ENCODE measurements at regions not wholly inside any gene's neighbourhood (a gene's known extent, or its start where the extent isn't known, plus 50 kb on each side); places are given as distances from the start of the nearest gene placed in this dataset.

DNA sequence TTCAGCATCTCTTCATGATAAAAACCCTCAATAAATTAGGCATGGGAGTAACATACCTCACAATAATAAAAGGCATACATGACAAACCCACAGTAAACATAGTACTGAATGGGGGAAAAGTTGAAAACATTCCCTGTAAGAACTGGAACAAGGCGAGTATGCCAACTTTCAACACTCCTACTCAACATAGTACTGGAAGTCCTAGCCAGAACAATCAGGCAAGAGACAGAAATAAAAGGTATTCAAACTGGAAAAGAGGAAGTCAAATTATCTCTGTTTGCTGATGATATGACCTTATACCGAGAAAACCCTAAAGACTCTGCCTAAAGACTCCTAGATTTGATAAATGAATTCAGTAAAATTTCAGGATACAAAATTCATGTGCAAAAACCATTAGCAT lies 167.6 kb downstream of the TMEM38B start:
- H3K9me3 ChIP-seq (ENCODE audit: control insufficient read depth in 2 of 2, low read length in 2 of 2): no peaks in the 10 kb centered on the region
- no peaks in the 10 kb centered on the region for H3K4me1 ChIP-seq (ENCODE audit: control insufficient read depth in 2 of 2, insufficient read depth in 2 of 2, low read length in 2 of 2)
- no peaks in the 10 kb centered on the region for H3K27me3 ChIP-seq (ENCODE audit: control insufficient read depth in 2 of 2, insufficient read depth in 2 of 2, low read length in 2 of 2)
- H3K4me3 ChIP-seq (ENCODE audit: low read length in 2 of 2): no peak overlapping the region
- no peak overlapping the region for H3K27ac ChIP-seq (ENCODE audit: low read depth in 2 of 2, low read length in 2 of 2)
- H3K36me3 ChIP-seq (ENCODE audit: control insufficient read depth in 2 of 2, insufficient read depth in 2 of 2, low read length in 2 of 2): no peaks in the 10 kb centered on the region
- H3K9ac ChIP-seq (ENCODE audit: low read depth in 1 of 2, low read length in 2 of 2): no peak overlapping the region

DNA sequence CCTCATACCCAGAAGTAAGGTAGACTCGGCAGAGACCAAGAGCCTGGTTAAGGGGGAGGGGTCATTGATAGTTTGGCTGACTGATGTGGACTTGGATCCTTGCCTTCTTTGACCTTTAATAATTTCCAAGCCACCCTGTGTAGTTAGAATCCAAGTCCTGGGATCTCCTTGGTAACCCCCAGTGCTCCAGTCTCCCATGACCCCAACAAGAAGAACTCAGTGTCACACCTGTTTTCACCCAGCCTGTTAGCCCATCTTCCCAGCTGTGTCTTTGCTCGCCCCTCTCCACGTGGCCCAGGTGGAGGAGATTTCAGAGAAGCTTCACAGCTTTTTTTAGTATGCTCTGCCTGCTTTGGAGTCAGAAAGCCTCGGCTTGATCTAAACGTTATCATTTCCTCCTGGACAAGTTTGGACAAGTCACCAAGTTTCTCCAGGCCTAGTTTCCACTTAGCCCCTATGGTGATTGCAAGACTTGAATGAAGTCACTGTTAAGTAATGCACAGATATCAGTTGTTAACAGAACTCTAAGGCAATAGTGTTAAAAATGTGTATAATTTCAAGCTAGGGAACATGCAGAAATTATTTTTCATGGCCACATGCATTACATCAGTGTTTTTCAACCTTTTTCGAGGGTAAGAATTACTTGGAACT lies 170.0 kb downstream of the TMEM38B start:
- Histone ChIP-seq H3K9me3 (ENCODE audit: control insufficient read depth in 2 of 2, low read length in 2 of 2) (no peaks in the 10 kb centered on the region), H3K4me1 (ENCODE audit: control insufficient read depth in 2 of 2, insufficient read depth in 2 of 2, low read length in 2 of 2) (no peaks in the 10 kb centered on the region), H3K27me3 (ENCODE audit: control insufficient read depth in 2 of 2, insufficient read depth in 2 of 2, low read length in 2 of 2) (no peaks in the 10 kb centered on the region), H3K36me3 (ENCODE audit: control insufficient read depth in 2 of 2, insufficient read depth in 2 of 2, low read length in 2 of 2) (no peaks in the 10 kb centered on the region), H3K27ac (ENCODE audit: low read depth in 2 of 2, low read length in 2 of 2) (no peak overlapping the region), H3K4me3 (ENCODE audit: low read length in 2 of 2) (no peak overlapping the region), H3K9ac (ENCODE audit: low read depth in 1 of 2, low read length in 2 of 2) (no peak overlapping the region)

- Histone ChIP-seq H3K27ac (ENCODE audit: low read depth in 2 of 2, low read length in 2 of 2) (no peak overlapping the region), H3K4me1 (ENCODE audit: control insufficient read depth in 2 of 2, insufficient read depth in 2 of 2, low read length in 2 of 2) (no peaks in the 10 kb centered on the region), H3K9ac (ENCODE audit: low read depth in 1 of 2, low read length in 2 of 2) (no peak overlapping the region)
Measured at GRCh38 chr9:105865285-105865684, 170.9 kb downstream of the TMEM38B start.

GRCh38 chr9:105871540-105871939 lies 177.2 kb downstream of the TMEM38B start:
- Histone ChIP-seq H3K27me3 (ENCODE audit: control insufficient read depth in 2 of 2, insufficient read depth in 2 of 2, low read length in 2 of 2) (no peaks in the 10 kb centered on the region), H3K4me3 (ENCODE audit: low read length in 2 of 2) (no peak overlapping the region), H3K9me3 (ENCODE audit: control insufficient read depth in 2 of 2, low read length in 2 of 2) (no peaks in the 10 kb centered on the region), H3K36me3 (ENCODE audit: control insufficient read depth in 2 of 2, insufficient read depth in 2 of 2, low read length in 2 of 2) (no peaks in the 10 kb centered on the region), H3K4me1 (ENCODE audit: control insufficient read depth in 2 of 2, insufficient read depth in 2 of 2, low read length in 2 of 2) (no peaks in the 10 kb centered on the region), H3K27ac (ENCODE audit: low read depth in 2 of 2, low read length in 2 of 2) (no peak overlapping the region), H3K9ac (ENCODE audit: low read depth in 1 of 2, low read length in 2 of 2) (no peak overlapping the region)

More at GRCh38 chr9:105865285-105865684, 170.9 kb downstream of the TMEM38B start:
- H3K4me3 ChIP-seq (ENCODE audit: low read length in 2 of 2): no peak overlapping the region
- no peaks in the 10 kb centered on the region for H3K27me3 ChIP-seq (ENCODE audit: control insufficient read depth in 2 of 2, insufficient read depth in 2 of 2, low read length in 2 of 2)
- no peaks in the 10 kb centered on the region for H3K9me3 ChIP-seq (ENCODE audit: control insufficient read depth in 2 of 2, low read length in 2 of 2)
- no peaks in the 10 kb centered on the region for H3K36me3 ChIP-seq (ENCODE audit: control insufficient read depth in 2 of 2, insufficient read depth in 2 of 2, low read length in 2 of 2)

DNA sequence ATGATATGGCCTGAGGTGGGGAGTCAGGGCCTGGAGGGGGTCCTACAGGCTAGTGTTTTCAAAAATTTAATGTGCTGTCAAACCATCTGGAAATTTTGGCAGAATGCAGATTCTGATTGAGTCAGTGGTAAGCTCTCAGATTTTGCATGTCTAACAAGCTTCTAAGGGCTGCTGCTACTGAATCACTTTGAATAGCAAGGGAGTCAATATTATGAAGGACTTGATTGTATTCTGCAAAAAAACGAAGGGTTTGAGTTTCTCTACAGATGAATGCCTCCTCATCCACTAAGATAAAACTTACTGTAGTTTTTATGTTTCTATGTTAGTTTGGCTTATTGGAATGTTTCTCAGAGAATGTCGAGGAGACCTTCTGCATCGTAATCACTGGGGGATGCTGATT lies 179.5 kb downstream of the TMEM38B start:
- H3K27me3 ChIP-seq (ENCODE audit: control insufficient read depth in 2 of 2, insufficient read depth in 2 of 2, low read length in 2 of 2): no peaks in the 10 kb centered on the region
- H3K36me3 ChIP-seq (ENCODE audit: control insufficient read depth in 2 of 2, insufficient read depth in 2 of 2, low read length in 2 of 2): no peaks in the 10 kb centered on the region
- no peaks in the 10 kb centered on the region for H3K9me3 ChIP-seq (ENCODE audit: control insufficient read depth in 2 of 2, low read length in 2 of 2)
- H3K27ac ChIP-seq (ENCODE audit: low read depth in 2 of 2, low read length in 2 of 2): no peak overlapping the region
- no peak overlapping the region for H3K9ac ChIP-seq (ENCODE audit: low read depth in 1 of 2, low read length in 2 of 2)
- no peak overlapping the region for H3K4me3 ChIP-seq (ENCODE audit: low read length in 2 of 2)
- no peaks in the 10 kb centered on the region for H3K4me1 ChIP-seq (ENCODE audit: control insufficient read depth in 2 of 2, insufficient read depth in 2 of 2, low read length in 2 of 2)

GRCh38 chr9:105877721-105878120 lies 183.4 kb downstream of the TMEM38B start:
- H3K4me3 ChIP-seq (ENCODE audit: low read length in 2 of 2): no peak overlapping the region
- no peaks in the 10 kb centered on the region for H3K27me3 ChIP-seq (ENCODE audit: control insufficient read depth in 2 of 2, insufficient read depth in 2 of 2, low read length in 2 of 2)
- H3K27ac ChIP-seq (ENCODE audit: low read depth in 2 of 2, low read length in 2 of 2): no peak overlapping the region
- no peaks in the 10 kb centered on the region for H3K9me3 ChIP-seq (ENCODE audit: control insufficient read depth in 2 of 2, low read length in 2 of 2)
- no peak overlapping the region for H3K9ac ChIP-seq (ENCODE audit: low read depth in 1 of 2, low read length in 2 of 2)
- no peaks in the 10 kb centered on the region for H3K4me1 ChIP-seq (ENCODE audit: control insufficient read depth in 2 of 2, insufficient read depth in 2 of 2, low read length in 2 of 2)
- H3K36me3 ChIP-seq (ENCODE audit: control insufficient read depth in 2 of 2, insufficient read depth in 2 of 2, low read length in 2 of 2): no peaks in the 10 kb centered on the region

- H3K27ac ChIP-seq (ENCODE audit: low read depth in 2 of 2, low read length in 2 of 2): no peak overlapping the region
- H3K27me3 ChIP-seq (ENCODE audit: control insufficient read depth in 2 of 2, insufficient read depth in 2 of 2, low read length in 2 of 2): no peaks in the 10 kb centered on the region
- no peaks in the 10 kb centered on the region for H3K9me3 ChIP-seq (ENCODE audit: control insufficient read depth in 2 of 2, low read length in 2 of 2)
- no peak overlapping the region for H3K4me3 ChIP-seq (ENCODE audit: low read length in 2 of 2)
- no peaks in the 10 kb centered on the region for H3K36me3 ChIP-seq (ENCODE audit: control insufficient read depth in 2 of 2, insufficient read depth in 2 of 2, low read length in 2 of 2)
- no peak overlapping the region for H3K9ac ChIP-seq (ENCODE audit: low read depth in 1 of 2, low read length in 2 of 2)
- H3K4me1 ChIP-seq (ENCODE audit: control insufficient read depth in 2 of 2, insufficient read depth in 2 of 2, low read length in 2 of 2): no peaks in the 10 kb centered on the region
Measured at GRCh38 chr9:105879181-105879580, 184.8 kb downstream of the TMEM38B start.

GRCh38 chr9:105880517-105880916 lies 186.2 kb downstream of the TMEM38B start:
- H3K9ac ChIP-seq (ENCODE audit: low read depth in 1 of 2, low read length in 2 of 2): no peak overlapping the region

DNA sequence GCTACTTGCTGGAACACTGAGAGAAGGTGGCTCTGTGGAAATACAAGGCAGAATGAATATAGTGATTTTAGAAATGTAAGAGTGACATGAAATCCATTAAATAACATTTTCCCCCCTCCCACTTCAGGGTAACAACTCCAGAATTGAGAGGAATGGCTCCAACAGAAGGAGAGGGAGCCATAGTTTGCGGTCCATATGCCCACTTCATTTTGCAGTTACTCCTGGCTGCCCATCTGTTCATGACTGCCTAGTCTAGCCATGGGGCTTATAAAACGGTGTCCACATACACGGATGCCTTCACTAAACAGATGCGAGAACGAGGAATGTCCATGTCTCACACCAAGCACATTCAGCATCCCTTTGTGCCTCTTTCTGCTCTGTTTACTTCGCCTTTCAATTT lies 186.7 kb downstream of the TMEM38B start:
- Histone ChIP-seq H3K27ac (ENCODE audit: low read depth in 2 of 2, low read length in 2 of 2) (no peak overlapping the region), H3K4me3 (ENCODE audit: low read length in 2 of 2) (no peak overlapping the region), H3K27me3 (ENCODE audit: control insufficient read depth in 2 of 2, insufficient read depth in 2 of 2, low read length in 2 of 2) (no peaks in the 10 kb centered on the region), H3K9me3 (ENCODE audit: control insufficient read depth in 2 of 2, low read length in 2 of 2) (no peaks in the 10 kb centered on the region), H3K36me3 (ENCODE audit: control insufficient read depth in 2 of 2, insufficient read depth in 2 of 2, low read length in 2 of 2) (no peaks in the 10 kb centered on the region), H3K4me1 (ENCODE audit: control insufficient read depth in 2 of 2, insufficient read depth in 2 of 2, low read length in 2 of 2) (no peaks in the 10 kb centered on the region), H3K9ac (ENCODE audit: low read depth in 1 of 2, low read length in 2 of 2) (no peak overlapping the region)

More at GRCh38 chr9:105880517-105880916, 186.2 kb downstream of the TMEM38B start:
- Histone ChIP-seq H3K36me3 (ENCODE audit: control insufficient read depth in 2 of 2, insufficient read depth in 2 of 2, low read length in 2 of 2) (no peaks in the 10 kb centered on the region), H3K27me3 (ENCODE audit: control insufficient read depth in 2 of 2, insufficient read depth in 2 of 2, low read length in 2 of 2) (no peaks in the 10 kb centered on the region), H3K4me1 (ENCODE audit: control insufficient read depth in 2 of 2, insufficient read depth in 2 of 2, low read length in 2 of 2) (no peaks in the 10 kb centered on the region), H3K9me3 (ENCODE audit: control insufficient read depth in 2 of 2, low read length in 2 of 2) (no peaks in the 10 kb centered on the region), H3K4me3 (ENCODE audit: low read length in 2 of 2) (no peak overlapping the region), H3K27ac (ENCODE audit: low read depth in 2 of 2, low read length in 2 of 2) (no peak overlapping the region)

GRCh38 chr9:105881654-105882349 lies 187.5 kb downstream of the TMEM38B start:
- Histone ChIP-seq H3K4me1 (ENCODE audit: control insufficient read depth in 2 of 2, insufficient read depth in 2 of 2, low read length in 2 of 2) (no peaks in the 10 kb centered on the region), H3K9me3 (ENCODE audit: control insufficient read depth in 2 of 2, low read length in 2 of 2) (no peaks in the 10 kb centered on the region), H3K9ac (ENCODE audit: low read depth in 1 of 2, low read length in 2 of 2) (no peak overlapping the region), H3K27me3 (ENCODE audit: control insufficient read depth in 2 of 2, insufficient read depth in 2 of 2, low read length in 2 of 2) (no peaks in the 10 kb centered on the region), H3K36me3 (ENCODE audit: control insufficient read depth in 2 of 2, insufficient read depth in 2 of 2, low read length in 2 of 2) (no peaks in the 10 kb centered on the region), H3K27ac (ENCODE audit: low read depth in 2 of 2, low read length in 2 of 2) (no peak overlapping the region), H3K4me3 (ENCODE audit: low read length in 2 of 2) (no peak overlapping the region)

Data from mucosa of rectum (tissue), 2 donors.